IPS-15b (cell line): ENCODE measurements at regions not wholly inside any gene's neighbourhood (a gene's known extent, or its start where the extent isn't known, plus 50 kb on each side); places are given as distances from the start of the nearest gene placed in this dataset.

Experiments
- H3K27me3 ChIP-seq: one replicate; pipeline ENCODE4 v1.6.1; 2013; ENCODE audit warnings: low read length; ENCODE audit not compliant: control insufficient read depth, insufficient read depth
- H3K36me3 ChIP-seq: one replicate; pipeline ENCODE4 v1.6.1; 2013; ENCODE audit warnings: low read length; ENCODE audit not compliant: control insufficient read depth, insufficient read depth
- H3K4me1 ChIP-seq: one replicate; pipeline ENCODE4 v1.6.1; 2013; ENCODE audit warnings: mild to moderate bottlenecking, low read length; ENCODE audit not compliant: control insufficient read depth, insufficient read depth
- H3K4me3 ChIP-seq: one replicate; pipeline ENCODE4 v1.5.1; 2013; ENCODE audit warnings: low read depth, low read length
- H3K9ac ChIP-seq: one replicate; pipeline ENCODE4 v1.6.1; 2013; ENCODE audit warnings: low read depth, mild to moderate bottlenecking, low read length
- H3K9me3 ChIP-seq: one replicate; pipeline ENCODE4 v1.6.1; 2013; ENCODE audit warnings: mild to moderate bottlenecking, low read length; ENCODE audit not compliant: control insufficient read depth, insufficient read depth

GRCh38 chr19:28519952-28520861 lies 692.7 kb downstream of the UQCRFS1 start:
- no peaks in the 10 kb centered on the region for H3K9me3 ChIP-seq
- H3K4me3 ChIP-seq: no peak overlapping the region
- H3K27me3 ChIP-seq: peaks cover 3% of the 10 kb centered on the region
- H3K36me3 ChIP-seq: no peaks in the 10 kb centered on the region
- peaks cover 17% of the 10 kb centered on the region for H3K4me1 ChIP-seq
- H3K9ac ChIP-seq: no peak overlapping the region

- H3K9me3 ChIP-seq: no peaks in the 10 kb centered on the region
- H3K27me3 ChIP-seq: peaks cover 3% of the 10 kb centered on the region
- peaks cover 17% of the 10 kb centered on the region for H3K4me1 ChIP-seq
- no peak overlapping the region for H3K4me3 ChIP-seq
- no peak overlapping the region for H3K9ac ChIP-seq
- H3K36me3 ChIP-seq: no peaks in the 10 kb centered on the region
Measured at GRCh38 chr19:28519218-28519779, 693.7 kb downstream of the UQCRFS1 start.

- H3K4me1 ChIP-seq: peaks cover 13% of the 10 kb centered on the region
- no peaks in the 10 kb centered on the region for H3K36me3 ChIP-seq
- H3K9ac ChIP-seq: no peak overlapping the region
Measured at GRCh38 chr19:28516415-28516872, 696.5 kb downstream of the UQCRFS1 start.

GRCh38 chr19:28514166-28514565 lies 698.8 kb downstream of the UQCRFS1 start:
- Histone ChIP-seq H3K9me3 (no peaks in the 10 kb centered on the region), H3K4me3 (no peak overlapping the region), H3K27me3 (no peaks in the 10 kb centered on the region), H3K9ac (no peak overlapping the region), H3K4me1 (peaks cover 4% of the 10 kb centered on the region), H3K36me3 (no peaks in the 10 kb centered on the region)

More at GRCh38 chr19:28516415-28516872, 696.5 kb downstream of the UQCRFS1 start:
- no peak overlapping the region for H3K4me3 ChIP-seq
- H3K27me3 ChIP-seq: no peaks in the 10 kb centered on the region
- no peaks in the 10 kb centered on the region for H3K9me3 ChIP-seq

- H3K9me3 ChIP-seq: no peaks in the 10 kb centered on the region
Measured at GRCh38 chr19:28511655-28512054, 701.3 kb downstream of the UQCRFS1 start.

GRCh38 chr19:28509079-28509895 lies 703.7 kb downstream of the UQCRFS1 start:
- Histone ChIP-seq H3K4me1 (peaks cover 2% of the 10 kb centered on the region), H3K4me3 (no peak overlapping the region), H3K27me3 (no peaks in the 10 kb centered on the region), H3K9ac (no peak overlapping the region), H3K36me3 (no peaks in the 10 kb centered on the region), H3K9me3 (no peaks in the 10 kb centered on the region)

More at GRCh38 chr19:28511655-28512054, 701.3 kb downstream of the UQCRFS1 start:
- no peaks in the 10 kb centered on the region for H3K36me3 ChIP-seq
- no peak overlapping the region for H3K9ac ChIP-seq
- H3K4me3 ChIP-seq: no peak overlapping the region
- peaks cover 6% of the 10 kb centered on the region for H3K4me1 ChIP-seq
- no peaks in the 10 kb centered on the region for H3K27me3 ChIP-seq

GRCh38 chr19:28508666-28509065 lies 704.3 kb downstream of the UQCRFS1 start:
- no peak overlapping the region for H3K9ac ChIP-seq
- no peaks in the 10 kb centered on the region for H3K9me3 ChIP-seq
- no peak overlapping the region for H3K4me3 ChIP-seq
- no peaks in the 10 kb centered on the region for H3K27me3 ChIP-seq
- peaks cover 2% of the 10 kb centered on the region for H3K4me1 ChIP-seq
- no peaks in the 10 kb centered on the region for H3K36me3 ChIP-seq

GRCh38 chr19:28505933-28506332 lies 707.0 kb downstream of the UQCRFS1 start:
- H3K27me3 ChIP-seq: no peaks in the 10 kb centered on the region
- H3K4me1 ChIP-seq: peaks cover 8% of the 10 kb centered on the region
- H3K4me3 ChIP-seq: no peak overlapping the region
- H3K36me3 ChIP-seq: no peaks in the 10 kb centered on the region
- no peak overlapping the region for H3K9ac ChIP-seq
- no peaks in the 10 kb centered on the region for H3K9me3 ChIP-seq

- peaks cover 8% of the 10 kb centered on the region for H3K4me1 ChIP-seq
- no peaks in the 10 kb centered on the region for H3K27me3 ChIP-seq
- no peaks in the 10 kb centered on the region for H3K9me3 ChIP-seq
- H3K9ac ChIP-seq: no peak overlapping the region
- no peaks in the 10 kb centered on the region for H3K36me3 ChIP-seq
- H3K4me3 ChIP-seq: no peak overlapping the region
Measured at GRCh38 chr19:28505134-28505533, 707.8 kb downstream of the UQCRFS1 start.

- H3K9ac ChIP-seq: no peak overlapping the region
- H3K36me3 ChIP-seq: no peaks in the 10 kb centered on the region
- no peaks in the 10 kb centered on the region for H3K9me3 ChIP-seq
- no peaks in the 10 kb centered on the region for H3K27me3 ChIP-seq
- H3K4me3 ChIP-seq: no peak overlapping the region
- peaks cover 8% of the 10 kb centered on the region for H3K4me1 ChIP-seq
Measured at GRCh38 chr19:28504727-28505126, 708.2 kb downstream of the UQCRFS1 start.

GRCh38 chr19:28504139-28504538 lies 708.8 kb downstream of the UQCRFS1 start:
- Histone ChIP-seq H3K4me3 (no peak overlapping the region), H3K9me3 (no peaks in the 10 kb centered on the region), H3K36me3 (no peaks in the 10 kb centered on the region), H3K4me1 (peaks cover 8% of the 10 kb centered on the region), H3K27me3 (no peaks in the 10 kb centered on the region), H3K9ac (no peak overlapping the region)
